ENCODE measurements at regions not wholly inside any gene's neighbourhood (a gene's known extent, or its start where the extent isn't known, plus 50 kb on each side); places are given as distances from the start of the nearest gene placed in this dataset.

- Histone ChIP-seq H3K4me2 (ENCODE audit: low read length) (no peak overlapping the region), H4K20me1 (ENCODE audit: insufficient read depth, low read length) (no peaks in the 10 kb centered on the region), H3K4me3 (ENCODE audit: low read depth, low read length, poor library complexity, severe bottlenecking) (no peak overlapping the region), H3K9ac (ENCODE audit: low read length) (no peak overlapping the region), H3K27ac (ENCODE audit: low read depth, low read length, poor library complexity, severe bottlenecking) (no peak overlapping the region), H3K9me2 (ENCODE audit: low read depth, low read length) (no peaks in the 10 kb centered on the region), H3K4me1 (ENCODE audit: insufficient read depth, low read length, severe bottlenecking) (no peaks in the 10 kb centered on the region), H3K9me3 (ENCODE audit: low read length) (no peaks in the 10 kb centered on the region), H3K36me3 (ENCODE audit: insufficient read depth, low read length) (no peaks in the 10 kb centered on the region), H3F3A (ENCODE audit: insufficient read depth, low read length) (no peaks in the 10 kb centered on the region), H3K27me3 (ENCODE audit: insufficient read depth, low read length) (no peaks in the 10 kb centered on the region), H2AFZ (ENCODE audit: low read length) (no peak overlapping the region), H3K79me2 (ENCODE audit: insufficient read depth, low read length) (no peaks in the 10 kb centered on the region)
- TF ChIP-seq EZH2 (IDR thresholded peaks at IDR 0.05; ENCODE audit: borderline replicate concordance, low read length) (no peak), CTCF (IDR thresholded peaks at IDR 0.05; ENCODE audit: low read length) (no peak)
These were observed 253.6 kb upstream of the FLRT2 start for GRCh38 chr14:85276161-85276978.

GRCh38 chr14:85276979-85277228 lies 253.0 kb upstream of the FLRT2 start:
- no peaks in the 10 kb centered on the region for H3K79me2 ChIP-seq (ENCODE audit: insufficient read depth, low read length)
- no peaks in the 10 kb centered on the region for H3K9me2 ChIP-seq (ENCODE audit: low read depth, low read length)
- no peaks in the 10 kb centered on the region for H3K27me3 ChIP-seq (ENCODE audit: insufficient read depth, low read length)
- H4K20me1 ChIP-seq (ENCODE audit: insufficient read depth, low read length), result no peaks in the 10 kb centered on the region
- no peak overlapping the region for H3K9ac ChIP-seq (ENCODE audit: low read length)
- H3K9me3 ChIP-seq (ENCODE audit: low read length), result no peaks in the 10 kb centered on the region
- H3F3A ChIP-seq (ENCODE audit: insufficient read depth, low read length), result no peaks in the 10 kb centered on the region
- no peak overlapping the region for H3K4me2 ChIP-seq (ENCODE audit: low read length)
- TF ChIP-seq CTCF (IDR thresholded peaks at IDR 0.05; ENCODE audit: low read length) (no peak), EZH2 (IDR thresholded peaks at IDR 0.05; ENCODE audit: borderline replicate concordance, low read length) (no peak)
- H2AFZ ChIP-seq (ENCODE audit: low read length), result no peak overlapping the region
- no peaks in the 10 kb centered on the region for H3K36me3 ChIP-seq (ENCODE audit: insufficient read depth, low read length)
- H3K27ac ChIP-seq (ENCODE audit: low read depth, low read length, poor library complexity, severe bottlenecking), result no peak overlapping the region
- no peak overlapping the region for H3K4me3 ChIP-seq (ENCODE audit: low read depth, low read length, poor library complexity, severe bottlenecking)
- no peaks in the 10 kb centered on the region for H3K4me1 ChIP-seq (ENCODE audit: insufficient read depth, low read length, severe bottlenecking)

- H3K27me3 ChIP-seq (ENCODE audit: insufficient read depth, low read length), result no peaks in the 10 kb centered on the region
- H3K4me2 ChIP-seq (ENCODE audit: low read length), result no peak overlapping the region
- no peak overlapping the region for H2AFZ ChIP-seq (ENCODE audit: low read length)
These were observed 250.5 kb upstream of the FLRT2 start for GRCh38 chr14:85279407-85279806.

More at GRCh38 chr14:85279407-85279806, 250.5 kb upstream of the FLRT2 start:
- H3K36me3 ChIP-seq (ENCODE audit: insufficient read depth, low read length), result no peaks in the 10 kb centered on the region
- H3K9me3 ChIP-seq (ENCODE audit: low read length), result no peaks in the 10 kb centered on the region
- H3F3A ChIP-seq (ENCODE audit: insufficient read depth, low read length), result no peaks in the 10 kb centered on the region
- H3K9me2 ChIP-seq (ENCODE audit: low read depth, low read length), result no peaks in the 10 kb centered on the region
- H4K20me1 ChIP-seq (ENCODE audit: insufficient read depth, low read length), result no peaks in the 10 kb centered on the region
- H3K9ac ChIP-seq (ENCODE audit: low read length), result no peak overlapping the region
- H3K27ac ChIP-seq (ENCODE audit: low read depth, low read length, poor library complexity, severe bottlenecking), result no peak overlapping the region
- TF ChIP-seq EZH2 (IDR thresholded peaks at IDR 0.05; ENCODE audit: borderline replicate concordance, low read length) (no peak), CTCF (IDR thresholded peaks at IDR 0.05; ENCODE audit: low read length) (no peak)
- H3K4me3 ChIP-seq (ENCODE audit: low read depth, low read length, poor library complexity, severe bottlenecking), result no peak overlapping the region
- no peaks in the 10 kb centered on the region for H3K4me1 ChIP-seq (ENCODE audit: insufficient read depth, low read length, severe bottlenecking)
- H3K79me2 ChIP-seq (ENCODE audit: insufficient read depth, low read length), result no peaks in the 10 kb centered on the region
